ENCODE measurements at regions not wholly inside any gene's neighbourhood (a gene's known extent, or its start where the extent isn't known, plus 50 kb on each side); places are given as distances from the start of the nearest gene placed in this dataset.

GRCh38 chr1:201639826-201640225 is 100.9 kb downstream of the NAV1 start:
- TF ChIP-seq REST (IDR thresholded peaks at IDR 0.05) (no peak), RAD21 (IDR thresholded peaks at IDR 0.05) (no peak), CTCF (IDR thresholded peaks at IDR 0.05; ENCODE audit: low read depth, low read length, missing input control) (no peak), GABPA (IDR thresholded peaks at IDR 0.05 in 1 of 2, conservative IDR thresholded peaks at IDR 0.05 in 1 of 2) (no peak), RXRA (IDR thresholded peaks at IDR 0.05) (no peak), TAF1 (conservative IDR thresholded peaks at IDR 0.05) (no peak), YY1 (IDR thresholded peaks at IDR 0.05) (no peak), JUND (IDR thresholded peaks at IDR 0.05) (no peak), HNF4A (conservative IDR thresholded peaks at IDR 0.05) (no peak), SP1 (IDR thresholded peaks at IDR 0.05) (no peak), MAX (IDR thresholded peaks at IDR 0.05) (no peak), ATF3 (IDR thresholded peaks at IDR 0.05) (no peak), NR2F2 (IDR thresholded peaks at IDR 0.05) (no peak), ZBTB33 (IDR thresholded peaks at IDR 0.05) (no peak)

Data from liver (tissue), 3 donors.